ENCODE measurements at regions not wholly inside any gene's neighbourhood (a gene's known extent, or its start where the extent isn't known, plus 50 kb on each side); places are given as distances from the start of the nearest gene placed in this dataset.

GRCh38 chr3:34779092-34779491, 860.2 kb upstream of the ARPP21 start:
- ATAC-seq: no peak

GRCh38 chr3:34780294-34780693, 859.0 kb upstream of the ARPP21 start:
- H3K27me3 ChIP-seq (ENCODE audit: insufficient read depth in 3 of 3, low read length in 2 of 3): no peaks in the 10 kb centered on the region
- 57 to 79% (median 69%) methylated on average over 5 of the region's 5 CpGs for WGBS, 3 donors
- intact Hi-C loops (cut with DNase I): no loop called here
- no peaks in the 10 kb centered on the region for H3K4me1 ChIP-seq
- no peaks in the 10 kb centered on the region for H3K9me3 ChIP-seq
- ATAC-seq (no peak), DNase-seq (no peak)
- H3K36me3 ChIP-seq (ENCODE audit: insufficient read depth in 1 of 2, low read depth in 1 of 2): no peaks in the 10 kb centered on the region
- H3K27ac ChIP-seq: no peak overlapping the region
- TF ChIP-seq CTCF (IDR thresholded peaks at IDR 0.05): no peak
- no peak overlapping the region for H3K4me3 ChIP-seq

More at GRCh38 chr3:34779092-34779491, 860.2 kb upstream of the ARPP21 start:
- H3K36me3 ChIP-seq (ENCODE audit: insufficient read depth in 1 of 2, low read depth in 1 of 2): no peaks in the 10 kb centered on the region
- WGBS, 3 donors: 92 to 100% (median 92%) methylated on average over 1 of the region's 1 CpG
- TF ChIP-seq CTCF (IDR thresholded peaks at IDR 0.05): no peak
- DNase-seq: no peak
- no peaks in the 10 kb centered on the region for H3K9me3 ChIP-seq
- H3K27me3 ChIP-seq (ENCODE audit: insufficient read depth in 3 of 3, low read length in 2 of 3): no peaks in the 10 kb centered on the region
- no peaks in the 10 kb centered on the region for H3K4me1 ChIP-seq
- H3K4me3 ChIP-seq: no peak overlapping the region
- no peak overlapping the region for H3K27ac ChIP-seq
- intact Hi-C loops (cut with DNase I): no loop called here

GRCh38 chr3:34780973-34781372, 858.4 kb upstream of the ARPP21 start:
- Histone ChIP-seq H3K27ac (no peak overlapping the region), H3K4me3 (no peak overlapping the region), H3K9me3 (no peaks in the 10 kb centered on the region), H3K36me3 (ENCODE audit: insufficient read depth in 1 of 2, low read depth in 1 of 2) (no peaks in the 10 kb centered on the region), H3K27me3 (ENCODE audit: insufficient read depth in 3 of 3, low read length in 2 of 3) (no peaks in the 10 kb centered on the region), H3K4me1 (no peaks in the 10 kb centered on the region)
- ATAC-seq: no peak
- no peak for TF ChIP-seq CTCF (IDR thresholded peaks at IDR 0.05)
- intact Hi-C loops (cut with DNase I): no loop called here
- WGBS, 3 donors: 72 to 79% (median 74%) methylated on average over 4 of the region's 4 CpGs
- DNase-seq: no peak

GRCh38 chr3:34782871-34783270, 856.5 kb upstream of the ARPP21 start:
- TF ChIP-seq CTCF (IDR thresholded peaks at IDR 0.05): no peak
- H3K4me3 ChIP-seq: no peak overlapping the region
- ATAC-seq (no peak), DNase-seq (no peak)
- H3K9me3 ChIP-seq: no peaks in the 10 kb centered on the region
- WGBS, 3 donors: 38 to 47% (median 43%) methylated on average over 2 of the region's 2 CpGs
- no peaks in the 10 kb centered on the region for H3K4me1 ChIP-seq
- no peak overlapping the region for H3K27ac ChIP-seq
- intact Hi-C loops (cut with DNase I): no loop called here
- no peaks in the 10 kb centered on the region for H3K27me3 ChIP-seq (ENCODE audit: insufficient read depth in 3 of 3, low read length in 2 of 3)
- no peaks in the 10 kb centered on the region for H3K36me3 ChIP-seq (ENCODE audit: insufficient read depth in 1 of 2, low read depth in 1 of 2)

- no peak overlapping the region for H3K27ac ChIP-seq
- no peaks in the 10 kb centered on the region for H3K9me3 ChIP-seq
- DNase-seq: no peak
- ATAC-seq: no peak
- no peak overlapping the region for H3K4me3 ChIP-seq
- H3K4me1 ChIP-seq: no peaks in the 10 kb centered on the region
- TF ChIP-seq CTCF (IDR thresholded peaks at IDR 0.05): no peak
- no peaks in the 10 kb centered on the region for H3K36me3 ChIP-seq (ENCODE audit: insufficient read depth in 1 of 2, low read depth in 1 of 2)
- no peaks in the 10 kb centered on the region for H3K27me3 ChIP-seq (ENCODE audit: insufficient read depth in 3 of 3, low read length in 2 of 3)
- intact Hi-C loops (cut with DNase I): no loop called here
Observed at GRCh38 chr3:34783876-34784275, 855.4 kb upstream of the ARPP21 start.
